HG02642 (cell line): ENCODE measurements at regions not wholly inside any gene's neighbourhood (a gene's known extent, or its start where the extent isn't known, plus 50 kb on each side); places are given as distances from the start of the nearest gene placed in this dataset.
"Not testable (repeated sequence)": the region's sequence is repeated elsewhere in the genome, so short reads cannot be mapped to it uniquely, and the experiment has no call there.

Experiments
- ATAC-seq: cut with Tn5 transposase; IDR thresholded peaks from one replicate; pipeline ENCODE4 v1.9.1; 2021; ENCODE audit warnings: mild to moderate bottlenecking; ENCODE audit not compliant: unreplicated experiment, poor library complexity

DNA sequence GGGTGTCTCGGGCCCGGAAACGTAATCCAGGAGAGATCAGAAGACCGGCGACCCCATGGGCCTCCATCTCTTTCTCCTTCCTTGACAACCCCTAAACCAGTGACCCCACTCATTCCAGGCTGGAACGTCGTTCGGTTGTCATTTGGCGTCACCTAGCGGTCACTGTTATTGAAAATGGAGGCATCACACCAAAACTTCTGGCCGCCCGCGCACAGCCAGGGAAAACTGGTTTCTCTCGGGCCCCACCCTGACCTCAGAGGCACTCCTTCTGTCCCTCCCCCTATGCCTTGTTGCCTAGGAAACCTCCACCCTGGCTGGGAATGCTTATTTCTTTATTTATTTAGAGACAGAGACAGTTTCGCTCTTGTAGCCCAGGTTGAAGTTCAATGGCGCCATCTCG, 2327.3 kb upstream of the TPTE start:
- ATAC-seq = peak; percentile 68

DNA sequence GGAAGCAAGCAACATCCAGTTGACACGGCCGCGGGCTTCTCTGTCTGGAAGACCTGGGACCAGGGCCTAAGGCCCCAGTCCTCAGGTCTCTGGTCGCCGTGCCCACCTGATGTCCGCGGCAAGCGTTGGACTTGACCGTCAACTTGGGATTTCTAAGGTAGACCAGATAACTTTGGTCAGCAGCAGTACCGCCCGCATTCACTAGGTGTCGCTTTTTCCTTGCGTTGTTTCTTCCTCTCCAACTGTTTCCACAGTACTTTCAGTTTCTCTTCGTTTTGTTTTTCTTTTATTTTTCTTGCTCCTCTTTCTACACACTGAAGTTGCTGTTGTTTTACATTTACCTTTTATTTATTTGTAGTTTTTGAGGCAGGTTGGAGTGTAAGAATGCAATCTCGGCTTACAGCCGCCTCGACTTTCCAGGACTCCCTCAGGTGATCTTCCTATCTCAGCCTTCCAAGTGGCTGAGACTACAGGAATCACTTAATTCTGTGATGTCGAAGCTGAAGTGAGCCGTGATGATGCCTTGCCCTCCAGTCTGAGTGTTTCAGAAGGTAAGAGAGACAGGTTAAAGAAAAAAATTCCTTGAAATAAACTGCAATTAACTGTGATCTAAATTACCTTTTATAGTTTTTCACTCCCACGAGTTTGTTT, 2323.9 kb upstream of the TPTE start:
- ATAC-seq = peak; percentile 56

DNA sequence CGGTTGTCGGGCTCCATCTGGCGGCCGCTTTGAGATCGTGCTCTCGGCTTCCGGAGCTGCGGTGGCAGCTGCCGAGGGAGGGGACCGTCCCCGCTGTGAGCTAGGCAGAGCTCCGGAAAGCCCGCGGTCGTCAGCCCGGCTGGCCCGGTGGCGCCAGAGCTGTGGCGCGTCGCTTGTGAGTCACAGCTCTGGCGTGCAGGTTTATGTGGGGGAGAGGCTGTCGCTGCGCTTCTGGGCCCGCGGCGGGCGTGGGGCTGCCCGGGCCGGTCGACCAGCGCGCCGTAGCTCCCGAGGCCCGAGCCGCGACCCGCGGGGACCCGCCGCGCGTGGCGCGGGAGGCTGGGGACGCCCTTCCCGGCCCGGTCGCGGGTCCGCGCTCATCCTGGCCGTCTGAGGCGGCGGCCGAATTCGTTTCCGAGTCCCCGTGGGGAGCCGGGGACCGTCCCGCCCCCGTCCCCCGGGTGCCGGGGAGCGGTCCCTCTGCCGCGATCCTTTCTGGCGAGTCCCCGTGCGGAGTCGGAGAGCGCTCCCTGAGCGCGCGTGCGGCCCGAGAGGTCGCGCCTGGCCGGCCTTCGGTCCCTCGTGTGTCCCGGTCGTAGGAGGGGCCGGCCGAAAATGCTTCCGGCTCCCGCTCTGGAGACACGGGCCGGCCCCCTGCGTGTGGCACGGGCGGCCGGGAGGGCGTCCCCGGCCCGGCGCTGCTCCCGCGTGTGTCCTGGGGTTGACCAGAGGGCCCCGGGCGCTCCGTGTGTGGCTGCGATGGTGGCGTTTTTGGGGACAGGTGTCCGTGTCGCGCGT, 2316.1 kb upstream of the TPTE start:
- not testable (repeated sequence) for ATAC-seq

DNA sequence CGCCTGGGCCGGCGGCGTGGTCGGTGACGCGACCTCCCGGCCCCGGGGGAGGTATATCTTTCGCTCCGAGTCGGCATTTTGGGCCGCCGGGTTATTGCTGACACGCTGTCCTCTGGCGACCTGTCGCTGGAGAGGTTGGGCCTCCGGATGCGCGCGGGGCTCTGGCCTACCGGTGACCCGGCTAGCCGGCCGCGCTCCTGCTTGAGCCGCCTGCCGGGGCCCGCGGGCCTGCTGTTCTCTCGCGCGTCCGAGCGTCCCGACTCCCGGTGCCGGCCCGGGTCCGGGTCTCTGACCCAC, 2315.5 kb upstream of the TPTE start:
- ATAC-seq = not testable (repeated sequence)

DNA sequence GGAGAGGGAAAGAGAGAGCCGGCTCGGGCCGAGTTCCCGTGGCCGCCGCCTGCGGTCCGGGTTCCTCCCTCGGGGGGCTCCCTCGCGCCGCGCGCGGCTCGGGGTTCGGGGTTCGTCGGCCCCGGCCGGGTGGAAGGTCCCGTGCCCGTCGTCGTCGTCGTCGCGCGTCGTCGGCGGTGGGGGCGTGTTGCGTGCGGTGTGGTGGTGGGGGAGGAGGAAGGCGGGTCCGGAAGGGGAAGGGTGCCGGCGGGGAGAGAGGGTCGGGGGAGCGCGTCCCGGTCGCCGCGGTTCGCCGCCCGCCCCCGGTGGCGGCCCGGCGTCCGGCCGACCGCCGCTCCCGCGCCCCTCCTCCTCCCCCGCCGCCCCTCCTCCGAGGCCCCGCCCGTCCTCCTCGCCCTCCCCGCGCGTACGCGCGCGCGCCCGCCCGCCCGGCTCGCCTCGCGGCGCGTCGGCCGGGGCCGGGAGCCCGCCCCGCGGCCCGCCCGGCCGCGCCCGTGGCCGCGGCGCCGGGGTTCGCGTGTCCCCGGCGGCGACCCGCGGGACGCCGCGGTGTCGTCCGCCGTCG, 2308.3 kb upstream of the TPTE start:
- ATAC-seq = peak; percentile 74

DNA sequence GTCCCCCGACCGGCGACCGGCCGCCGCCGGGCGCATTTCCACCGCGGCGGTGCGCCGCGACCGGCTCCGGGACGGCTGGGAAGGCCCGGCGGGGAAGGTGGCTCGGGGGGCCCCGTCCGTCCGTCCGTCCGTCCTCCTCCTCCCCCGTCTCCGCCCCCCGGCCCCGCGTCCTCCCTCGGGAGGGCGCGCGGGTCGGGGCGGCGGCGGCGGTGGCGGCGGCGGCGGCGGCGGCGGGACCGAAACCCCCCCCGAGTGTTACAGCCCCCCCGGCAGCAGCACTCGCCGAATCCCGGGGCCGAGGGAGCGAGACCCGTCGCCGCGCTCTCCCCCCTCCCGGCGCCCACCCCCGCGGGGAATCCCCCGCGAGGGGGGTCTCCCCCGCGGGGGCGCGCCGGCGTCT, 2306.8 kb upstream of the TPTE start:
- ATAC-seq = not testable (repeated sequence)

DNA sequence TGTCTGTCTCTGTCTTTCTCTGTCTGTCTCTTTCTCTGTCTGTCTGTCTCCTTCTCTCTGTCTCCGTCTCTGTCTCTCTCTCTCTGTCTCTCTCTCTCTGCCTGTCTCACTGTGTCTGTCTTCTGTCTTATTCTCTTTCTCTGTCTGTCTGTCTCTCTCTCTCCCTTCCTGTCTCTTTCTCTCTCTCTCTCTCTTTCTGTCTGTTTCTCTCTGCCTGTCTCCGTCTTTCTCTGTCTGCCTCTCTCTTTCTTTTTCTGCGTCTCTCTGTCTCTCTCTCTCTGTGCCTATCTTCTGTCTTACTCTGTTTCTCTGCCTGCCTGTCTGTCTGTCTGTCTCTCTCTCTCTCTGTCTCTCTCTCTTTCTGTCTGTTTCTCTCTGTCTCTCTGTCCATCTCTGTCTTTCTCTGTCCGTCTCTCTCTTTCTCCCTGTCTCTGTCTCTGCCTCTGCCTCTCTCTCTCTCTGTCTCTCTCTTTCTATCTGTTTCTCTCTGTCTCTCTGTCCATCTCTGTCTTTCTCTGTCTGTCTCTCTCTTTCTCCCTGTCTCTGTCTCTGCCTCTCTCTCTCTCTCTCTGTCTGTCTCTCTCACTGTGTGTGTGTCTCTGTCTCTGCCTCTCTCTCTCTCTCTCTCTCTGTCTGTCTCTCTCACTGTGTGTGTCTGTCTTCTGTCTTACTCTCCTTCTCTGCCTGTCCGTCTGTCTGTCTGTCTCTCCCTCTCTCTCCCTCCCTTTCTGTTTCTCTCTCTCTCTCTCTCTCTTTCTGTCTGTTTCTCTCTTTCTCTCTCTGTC, 2291.8 kb upstream of the TPTE start:
- peak; percentile 19 for ATAC-seq

DNA sequence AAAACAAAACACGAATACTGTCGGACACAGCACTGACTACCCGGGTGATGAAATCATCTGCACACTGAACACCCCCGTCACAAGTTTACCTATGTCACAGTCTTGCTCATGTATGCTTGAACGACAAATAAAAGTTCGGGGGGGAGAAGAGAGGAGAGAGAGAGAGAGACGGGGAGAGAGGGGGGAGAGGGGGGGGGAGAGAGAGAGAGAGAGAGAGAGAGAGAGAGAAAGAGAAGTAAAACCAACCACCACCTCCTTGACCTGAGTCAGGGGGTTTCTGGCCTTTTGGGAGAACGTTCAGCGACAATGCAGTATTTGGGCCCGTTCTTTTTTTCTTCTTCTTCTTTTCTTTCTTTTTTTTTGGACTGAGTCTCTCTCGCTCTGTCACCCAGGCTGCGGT, 2290.1 kb upstream of the TPTE start:
- not testable (repeated sequence) for ATAC-seq

DNA sequence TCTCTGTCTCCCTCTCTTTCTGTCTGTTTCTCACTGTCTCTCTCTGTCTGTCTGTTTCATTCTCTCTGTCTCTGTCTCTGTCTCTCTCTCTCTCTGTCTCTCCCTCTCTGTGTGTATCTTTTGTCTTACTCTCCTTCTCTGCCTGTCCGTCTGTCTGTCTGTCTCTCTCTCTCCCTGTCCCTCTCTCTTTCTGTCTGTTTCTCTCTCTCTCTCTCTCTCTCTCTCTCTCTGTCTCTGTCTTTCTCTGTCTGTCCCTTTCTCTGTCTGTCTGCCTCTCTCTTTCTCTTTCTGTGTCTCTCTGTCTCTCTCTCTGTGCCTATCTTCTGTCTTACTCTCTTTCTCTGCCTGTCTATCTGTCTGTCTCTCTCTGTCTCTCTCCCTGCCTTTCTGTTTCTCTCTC, 2288.4 kb upstream of the TPTE start:
- not testable (repeated sequence) for ATAC-seq

DNA sequence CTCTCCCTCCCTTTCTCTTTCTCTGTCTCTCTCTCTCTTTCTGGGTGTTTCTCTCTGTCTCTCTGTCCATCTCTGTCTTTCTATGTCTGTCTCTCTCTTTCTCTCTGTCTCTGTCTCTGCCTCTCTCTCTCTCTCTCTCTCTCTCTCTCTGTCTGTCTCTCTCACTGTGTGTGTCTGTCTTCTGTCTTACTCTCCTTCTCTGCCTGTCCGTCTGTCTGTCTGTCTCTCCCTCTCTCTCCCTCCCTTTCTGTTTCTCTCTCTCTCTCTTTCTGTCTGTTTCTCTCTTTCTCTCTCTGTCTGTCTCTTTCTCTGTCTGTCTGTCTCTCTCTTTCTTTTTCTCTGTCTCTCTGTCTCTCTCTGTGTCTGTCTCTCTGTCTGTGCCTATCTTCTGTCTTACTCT, 2287.3 kb upstream of the TPTE start:
- not testable (repeated sequence) for ATAC-seq

DNA sequence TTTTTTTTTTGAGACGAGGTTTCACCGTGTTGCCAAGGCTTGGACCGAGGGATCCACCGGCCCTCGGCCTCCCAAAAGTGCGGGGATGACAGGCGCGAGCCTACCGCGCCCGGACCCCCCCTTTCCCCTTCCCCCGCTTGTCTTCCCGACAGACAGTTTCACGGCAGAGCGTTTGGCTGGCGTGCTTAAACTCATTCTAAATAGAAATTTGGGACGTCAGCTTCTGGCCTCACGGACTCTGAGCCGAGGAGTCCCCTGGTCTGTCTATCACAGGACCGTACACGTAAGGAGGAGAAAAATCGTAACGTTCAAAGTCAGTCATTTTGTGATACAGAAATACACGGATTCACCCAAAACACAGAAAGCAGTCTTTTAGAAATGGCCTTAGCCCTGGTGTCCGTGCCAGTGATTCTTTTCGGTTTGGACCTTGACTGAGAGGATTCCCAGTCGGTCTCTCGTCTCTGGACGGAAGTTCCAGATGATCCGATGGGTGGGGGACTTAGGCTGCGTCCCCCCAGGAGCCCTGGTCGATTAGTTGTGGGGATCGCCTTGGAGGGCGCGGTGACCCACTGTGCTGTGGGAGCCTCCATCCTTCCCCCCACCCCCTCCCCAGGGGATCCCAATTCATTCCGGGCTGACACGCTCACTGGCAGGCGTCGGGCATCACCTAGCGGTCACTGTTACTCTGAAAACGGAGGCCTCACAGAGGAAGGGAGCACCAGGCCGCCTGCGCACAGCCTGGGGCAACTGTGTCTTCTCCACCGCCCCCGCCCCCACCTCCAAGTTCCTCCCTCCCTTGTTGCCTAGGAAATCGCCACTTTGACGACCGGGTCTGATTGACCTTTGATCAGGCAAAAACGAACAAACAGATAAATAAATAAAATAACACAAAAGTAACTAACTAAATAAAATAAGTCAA, 2276.4 kb upstream of the TPTE start:
- ATAC-seq = peak; percentile 49

DNA sequence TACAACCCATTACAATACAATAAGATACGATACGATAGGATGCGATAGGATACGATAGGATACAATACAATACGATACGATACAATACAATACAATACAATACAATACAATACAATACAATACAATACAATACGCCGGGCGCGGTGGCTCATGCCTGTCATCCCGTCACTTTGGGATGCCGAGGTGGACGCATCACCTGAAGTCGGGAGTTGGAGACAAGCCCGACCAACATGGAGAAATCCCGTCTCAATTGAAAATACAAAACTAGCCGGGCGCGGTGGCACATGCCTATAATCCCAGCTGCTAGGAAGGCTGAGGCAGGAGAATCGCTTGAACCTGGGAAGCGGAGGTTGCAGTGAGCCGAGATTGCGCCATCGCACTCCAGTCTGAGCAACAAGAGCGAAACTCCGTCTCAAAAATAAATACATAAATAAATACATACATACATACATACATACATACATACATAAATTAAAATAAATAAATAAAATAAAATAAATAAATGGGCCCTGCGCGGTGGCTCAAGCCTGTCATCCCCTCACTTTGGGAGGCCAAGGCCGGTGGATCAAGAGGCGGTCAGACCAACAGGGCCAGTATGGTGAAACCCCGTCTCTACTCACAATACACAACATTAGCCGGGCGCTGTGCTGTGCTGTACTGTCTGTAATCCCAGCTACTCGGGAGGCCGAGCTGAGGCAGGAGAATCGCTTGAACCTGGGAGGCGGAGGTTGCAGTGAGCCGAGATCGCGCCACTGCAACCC, 2275.6 kb upstream of the TPTE start:
- ATAC-seq = peak; percentile 73

DNA sequence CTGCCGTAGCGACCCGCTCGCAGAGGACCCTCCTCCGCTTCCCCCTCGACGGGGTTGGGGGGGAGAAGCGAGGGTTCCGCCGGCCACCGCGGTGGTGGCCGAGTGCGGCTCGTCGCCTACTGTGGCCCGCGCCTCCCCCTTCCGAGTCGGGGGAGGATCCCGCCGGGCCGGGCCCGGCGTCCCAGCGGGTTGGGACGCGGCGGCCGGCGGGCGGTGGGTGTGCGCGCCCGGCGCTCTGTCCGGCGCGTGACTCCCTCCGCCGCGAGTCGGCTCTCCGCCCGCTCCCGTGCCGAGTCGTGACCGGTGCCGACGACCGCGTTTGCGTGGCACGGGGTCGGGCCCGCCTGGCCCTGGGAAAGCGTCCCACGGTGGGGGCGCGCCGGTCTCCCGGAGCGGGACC, 2269.7 kb upstream of the TPTE start:
- ATAC-seq = not testable (repeated sequence)

DNA sequence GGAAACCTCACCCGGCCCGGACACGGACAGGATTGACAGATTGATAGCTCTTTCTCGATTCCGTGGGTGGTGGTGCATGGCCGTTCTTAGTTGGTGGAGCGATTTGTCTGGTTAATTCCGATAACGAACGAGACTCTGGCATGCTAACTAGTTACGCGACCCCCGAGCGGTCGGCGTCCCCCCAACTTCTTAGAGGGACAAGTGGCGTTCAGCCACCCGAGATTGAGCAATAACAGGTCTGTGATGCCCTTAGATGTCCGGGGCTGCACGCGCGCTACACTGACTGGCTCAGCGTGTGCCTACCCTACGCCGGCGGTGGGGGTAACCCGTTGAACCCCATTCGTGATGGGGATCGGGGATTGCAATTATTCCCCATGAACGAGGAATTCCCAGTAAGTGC, 2266.3 kb upstream of the TPTE start:
- not testable (repeated sequence) for ATAC-seq

DNA sequence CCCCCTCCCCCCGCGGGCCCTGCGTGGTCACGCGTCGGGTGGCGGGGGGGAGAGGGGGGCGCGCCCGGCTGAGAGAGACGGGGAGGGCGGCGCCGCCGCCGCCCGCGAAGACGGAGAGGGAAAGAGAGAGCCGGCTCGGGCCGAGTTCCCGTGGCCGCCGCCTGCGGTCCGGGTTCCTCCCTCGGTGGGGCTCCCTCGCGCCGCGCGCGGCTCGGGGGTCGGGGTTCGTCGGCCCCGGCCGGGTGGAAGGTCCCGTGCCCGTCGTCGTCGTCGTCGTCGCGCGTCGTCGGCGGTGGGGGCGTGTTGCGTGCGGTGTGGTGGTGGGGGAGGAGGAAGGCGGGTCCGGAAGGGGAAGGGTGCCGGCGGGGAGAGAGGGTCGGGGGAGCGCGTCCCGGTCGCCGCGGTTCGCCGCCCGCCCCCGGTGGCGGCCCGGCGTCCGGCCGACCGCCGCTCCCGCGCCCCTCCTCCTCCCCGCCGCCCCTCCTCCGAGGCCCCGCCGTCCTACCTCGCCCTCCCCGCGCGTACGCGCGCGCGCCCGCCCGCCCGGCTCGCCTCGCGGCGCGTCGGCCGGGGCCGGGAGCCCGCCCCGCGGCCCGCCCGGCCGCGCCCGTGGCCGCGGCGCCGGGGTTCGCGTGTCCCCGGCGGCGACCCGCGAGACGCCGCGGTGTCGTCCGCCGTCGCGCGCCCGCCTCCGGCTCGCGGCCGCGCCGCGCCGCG, 2264.1 kb upstream of the TPTE start:
- ATAC-seq = not testable (repeated sequence)

DNA sequence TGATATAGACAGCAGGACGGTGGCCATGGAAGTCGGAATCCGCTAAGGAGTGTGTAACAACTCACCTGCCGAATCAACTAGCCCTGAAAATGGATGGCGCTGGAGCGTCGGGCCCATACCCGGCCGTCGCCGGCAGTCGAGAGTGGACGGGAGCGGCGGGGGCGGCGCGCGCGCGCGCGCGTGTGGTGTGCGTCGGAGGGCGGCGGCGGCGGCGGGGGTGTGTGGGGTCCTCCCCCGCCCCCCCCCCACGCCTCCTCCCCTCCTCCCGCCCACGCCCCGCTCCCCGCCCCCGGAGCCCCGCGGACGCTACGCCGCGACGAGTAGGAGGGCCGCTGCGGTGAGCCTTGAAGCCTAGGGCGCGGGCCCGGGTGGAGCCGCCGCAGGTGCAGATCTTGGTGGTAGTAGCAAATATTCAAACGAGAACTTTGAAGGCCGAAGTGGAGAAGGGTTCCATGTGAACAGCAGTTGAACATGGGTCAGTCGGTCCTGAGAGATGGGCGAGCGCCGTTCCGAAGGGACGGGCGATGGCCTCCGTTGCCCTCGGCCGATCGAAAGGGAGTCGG, 2261.2 kb upstream of the TPTE start:
- not testable (repeated sequence) for ATAC-seq
